ENCODE measurements at regions not wholly inside any gene's neighbourhood (a gene's known extent, or its start where the extent isn't known, plus 50 kb on each side); places are given as distances from the start of the nearest gene placed in this dataset.

DNA sequence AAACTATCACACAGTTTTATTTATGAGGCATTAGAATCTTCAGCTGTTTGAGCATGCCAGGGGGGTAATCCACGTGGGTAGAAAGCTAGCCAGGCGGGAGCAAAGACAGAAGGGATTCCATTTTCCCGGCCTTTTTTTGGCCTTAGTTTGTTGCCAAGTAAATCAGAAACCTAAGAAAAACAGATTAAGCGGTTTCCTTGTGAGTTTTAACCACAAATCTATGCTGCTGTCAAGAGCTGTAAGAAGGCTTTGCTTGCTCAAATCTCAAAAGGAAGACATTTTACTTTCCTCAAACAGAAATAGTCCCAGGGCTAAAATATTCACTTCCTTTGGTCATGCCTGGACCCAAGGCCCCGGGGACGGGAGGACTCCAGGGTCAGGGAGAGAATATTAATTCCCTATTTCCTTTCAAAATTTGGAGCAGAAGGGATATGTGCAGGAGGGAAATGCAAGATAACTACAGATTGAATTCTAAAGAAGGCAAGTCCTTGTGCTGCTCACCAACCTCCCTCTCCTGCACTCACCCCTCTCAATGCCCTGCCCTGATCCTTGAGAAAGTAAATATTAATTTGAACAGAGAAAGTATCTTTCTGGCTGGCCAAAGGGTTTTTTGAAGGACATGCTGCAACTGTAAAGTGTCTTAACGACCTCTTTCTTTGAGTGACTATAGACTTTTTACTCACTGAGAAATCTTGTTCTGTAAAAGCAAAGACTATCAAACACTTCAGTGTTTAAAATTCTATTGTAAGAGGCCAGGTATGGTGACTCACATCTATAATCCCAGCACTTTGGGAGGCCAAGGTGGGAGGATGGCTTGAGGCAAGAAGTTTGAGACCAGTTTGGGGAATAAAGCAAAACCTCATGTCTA is 75.7 kb downstream of the HSD17B6 start:
- Histone ChIP-seq H3K9me3 (ENCODE audit: control insufficient read depth, insufficient read depth, low read length) (no peaks in the 10 kb centered on the region), H3K27me3 (ENCODE audit: control insufficient read depth, low read length) (peaks cover 12% of the 10 kb centered on the region), H3F3A (ENCODE audit: control insufficient read depth, insufficient read depth) (no peaks in the 10 kb centered on the region), H4K20me1 (ENCODE audit: control insufficient read depth, insufficient read depth, low read depth, low read length) (no peaks in the 10 kb centered on the region), H3K9me2 (replicated peaks; ENCODE audit: control insufficient read depth, low read length) (no peaks in the 10 kb centered on the region), H3K4me2 (ENCODE audit: low read length) (no peak overlapping the region), H3K36me3 (ENCODE audit: control insufficient read depth, low read length) (no peaks in the 10 kb centered on the region), H3K27ac (ENCODE audit: low read depth, low read length) (no peak overlapping the region), H3K4me3 (ENCODE audit: low read length) (no peak overlapping the region), H3K79me2 (ENCODE audit: control insufficient read depth, low read length) (no peaks in the 10 kb centered on the region), H3K4me1 (ENCODE audit: control insufficient read depth, low read length) (peaks cover 13% of the 10 kb centered on the region)
- TF ChIP-seq CTCF (IDR thresholded peaks at IDR 0.05; ENCODE audit: low read depth, low read length, poor library complexity, severe bottlenecking) (no peak), EZH2phosphoT487 (IDR thresholded peaks at IDR 0.05; ENCODE audit: borderline replicate concordance, low read length) (no peak)
